K562 (cell line): ENCODE measurements at regions not wholly inside any gene's neighbourhood (a gene's known extent, or its start where the extent isn't known, plus 50 kb on each side); places are given as distances from the start of the nearest gene placed in this dataset.

Source experiments
- ATF6 ChIP-seq: sonication (generic); formaldehyde crosslinking; IDR thresholded peaks from 2 replicates; pipeline ENCODE4 v1.4.0; 2020; ENCODE audit warnings: mild to moderate bottlenecking, missing genetic modification reagents
- BDP1 ChIP-seq: IDR thresholded peaks from 3 replicates; pipeline ENCODE4 v1.6.1; 2011; ENCODE audit not compliant: insufficient read length, insufficient read depth
- E2F1 ChIP-seq: sonication (generic); formaldehyde crosslinking; IDR thresholded peaks from 2 replicates; pipeline ENCODE4 v1.8.1; 2023; ENCODE audit warnings: mild to moderate bottlenecking, missing genetic modification reagents, moderate library complexity
- E2F6 ChIP-seq, 2 experiments: IDR thresholded peaks; 2 replicates each; pipeline ENCODE4 v1.6.1; 2011; ENCODE audit warnings: borderline replicate concordance in 1 of 2, control low read depth in 1 of 2, low read depth in 1 of 2, low read length in 1 of 2, mild to moderate bottlenecking in 1 of 2, mixed read lengths in 1 of 2, moderate library complexity in 1 of 2; ENCODE audit not compliant: insufficient read depth in 1 of 2, insufficient read length in 1 of 2, poor library complexity in 1 of 2, severe bottlenecking in 1 of 2; ENCODE audit errors: extremely low read depth in 1 of 2
- ETV5 ChIP-seq: sonication (generic); formaldehyde crosslinking; IDR thresholded peaks from 2 replicates; pipeline ENCODE4 v1.4.0; 2020; ENCODE audit warnings: low read depth, mild to moderate bottlenecking, missing genetic modification reagents
- GABPB1 ChIP-seq: sonication (generic); formaldehyde crosslinking; IDR thresholded peaks from 2 replicates; pipeline ENCODE4 v1.8.0; 2022; ENCODE audit warnings: mild to moderate bottlenecking, missing genetic modification reagents
- HOXB6 ChIP-seq: fragments of 250-450 bp; sonication (Bioruptor Pico); IDR thresholded peaks from 2 replicates; pipeline ENCODE4 v1.5.1; 2022; ENCODE audit warnings: mild to moderate bottlenecking, borderline replicate concordance
- KDM2B ChIP-seq: fragments of 250-450 bp; sonication (Bioruptor Pico); IDR thresholded peaks from 2 replicates; pipeline ENCODE4 v1.8.0; 2021; ENCODE audit warnings: mild to moderate bottlenecking, moderate library complexity
- KLF6 ChIP-seq: fragments of 250-450 bp; sonication (Bioruptor Pico); IDR thresholded peaks from 2 replicates; pipeline ENCODE4 v1.4.0; 2020; ENCODE audit warnings: mild to moderate bottlenecking, moderate library complexity, borderline replicate concordance
- MEIS2 ChIP-seq: fragments of 450-650 bp; IDR thresholded peaks from 2 replicates; pipeline ENCODE4 v1.6.1; 2014; ENCODE audit warnings: mild to moderate bottlenecking; ENCODE audit not compliant: partially characterized antibody
- MLX ChIP-seq, 2 experiments: fragments of 450-650 bp in 1 of 2; sonication (generic) in 1 of 2; formaldehyde crosslinking; conservative IDR thresholded peaks; 2 replicates each; pipeline versions ENCODE4 v1.4.0 to v1.8.1; 2020 to 2022; ENCODE audit warnings: mild to moderate bottlenecking in 1 of 2, missing genetic modification reagents in 1 of 2
- MXD1 ChIP-seq: fragments of 250-450 bp; sonication (Bioruptor Pico); IDR thresholded peaks from 2 replicates; pipeline ENCODE4 v1.8.0; 2021; ENCODE audit warnings: borderline replicate concordance, mild to moderate bottlenecking, moderate library complexity; ENCODE audit not compliant: poor library complexity, severe bottlenecking
- MYC ChIP-seq, 2 experiments: fragments of 250-450 bp in 1 of 2; sonication (Bioruptor Pico) in 1 of 2; IDR thresholded peaks; 2 replicates each; pipeline versions ENCODE4 v1.5.1 to v1.6.1; 2012 to 2021; ENCODE audit warnings: low read depth in 2 of 2, borderline replicate concordance in 1 of 2, improper control_type of control experiment in 1 of 2, low read length in 1 of 2, mild to moderate bottlenecking in 1 of 2, moderate library complexity in 1 of 2
- SMAD3 ChIP-seq: fragments of 450-650 bp; formaldehyde crosslinking; conservative IDR thresholded peaks from 2 replicates; pipeline ENCODE4 v1.4.0; 2020; ENCODE audit warnings: mild to moderate bottlenecking
- STAT5A ChIP-seq: IDR thresholded peaks from 2 replicates; pipeline ENCODE4 v1.6.1; 2012; ENCODE audit warnings: low read length, inconsistent platforms, borderline replicate concordance
- TEAD1 ChIP-seq, 2 experiments: fragments of 450-650 bp in 1 of 2; sonication (generic) in 1 of 2; formaldehyde crosslinking; IDR thresholded peaks; 2 replicates each; pipeline versions ENCODE4 v1.4.0 to v1.8.0; 2020 to 2022; ENCODE audit warnings: mild to moderate bottlenecking in 2 of 2, missing genetic modification reagents in 1 of 2
- THRA ChIP-seq: fragments of 450-650 bp; IDR thresholded peaks from 2 replicates; pipeline ENCODE4 v1.6.1; 2017; ENCODE audit warnings: mild to moderate bottlenecking, moderate library complexity
- ZFX ChIP-seq: sonication (generic); formaldehyde crosslinking; IDR thresholded peaks from 2 replicates; pipeline ENCODE4 v1.8.0; 2022; ENCODE audit warnings: mild to moderate bottlenecking, missing genetic modification reagents, moderate library complexity
- ZNF24 ChIP-seq: fragments of 450-650 bp; IDR thresholded peaks from 2 replicates; pipeline ENCODE4 v1.6.1; 2016
- ZNF384 ChIP-seq: IDR thresholded peaks from 2 replicates; pipeline ENCODE4 v1.6.1; 2012; ENCODE audit warnings: low read depth, low read length, improper control_type of control experiment

GRCh38 chr9:107784235-107784958, 294.8 kb upstream of the KLF4 start (continued):
- TF ChIP-seq HOXB6 (no peak), MXD1 (CRISPR knock-in tag) (no peak), BDP1 (no peak), ATF6 (CRISPR knock-in tag) (no peak), E2F1 (CRISPR knock-in tag) (no peak), GABPB1 (CRISPR knock-in tag) (no peak), ETV5 (no peak; the same call in none of the 2 replicates), TEAD1 (CRISPR knock-in tag; IDR thresholded peaks at IDR 0.05) (peak; percentile 24 to 60; a peak in 1 of 4 replicates), ZNF384 (no peak), KDM2B (CRISPR knock-in tag) (no peak), ZFX (CRISPR knock-in tag) (no peak), MLX (CRISPR knock-in tag; conservative IDR thresholded peaks at IDR 0.05) (no peak), STAT5A (peak; percentile 100), ZNF24 (peak; percentile 72; the same call in 1 of the 2 replicates), THRA (no peak), KLF6 (no peak), MEIS2 (peak; percentile 91), E2F6 (IDR thresholded peaks at IDR 0.05; ENCODE audit: borderline replicate concordance in 1 of 2, extremely low read depth in 1 of 2, insufficient read depth in 1 of 2, insufficient read length in 1 of 2, low read depth in 1 of 2, low read length in 1 of 2, poor library complexity in 1 of 2, severe bottlenecking in 1 of 2) (peak; percentile 9 to 63), SMAD3 (no peak), MYC (IDR thresholded peaks at IDR 0.05; ENCODE audit: low read depth, low read length) (peak; percentile 75), MYC (CRISPR knock-in tag; IDR thresholded peaks at IDR 0.05; ENCODE audit: borderline replicate concordance, low read depth) (no peak)
